Stimulated activated effector memory CD8-positive, alpha-beta T cell treated with anti-CD3 and anti-CD28 coated beads, Interleukin-12 subunit alpha, Interleukin-12 subunit beta, amount 100 ng/mL, for 72 hours (primary cell): ENCODE measurements at regions not wholly inside any gene's neighbourhood (a gene's known extent, or its start where the extent isn't known, plus 50 kb on each side); places are given as distances from the start of the nearest gene placed in this dataset.
"Not testable (repeated sequence)": the region's sequence is repeated elsewhere in the genome, so short reads cannot be mapped to it uniquely, and the experiment has no call there.

Experiments used
- ATAC-seq: fragments of 150-1000 bp; cut with Tn5 transposase; 2 replicates; pipeline ENCODE4 v1.10.0; 2021
- DNase-seq, 2 donors: peaks; one replicate each; pipeline ENCODE4 v3.0.0; 2021 to 2022; ENCODE audit warnings: low spot score in 2 of 2
- H3K27ac Mint-ChIP-seq: one replicate; pipeline ENCODE4 v1.8.0; 2022; ENCODE audit warnings: mild to moderate bottlenecking, mixed read lengths
- H3K36me3 Mint-ChIP-seq: one replicate; pipeline ENCODE4 v1.8.0; 2022; ENCODE audit warnings: mild to moderate bottlenecking, mixed read lengths
- H3K4me1 Mint-ChIP-seq: one replicate; pipeline ENCODE4 v1.8.0; 2022; ENCODE audit warnings: mixed read lengths
- H3K4me3 Mint-ChIP-seq: one replicate; pipeline ENCODE4 v1.8.0; 2022; ENCODE audit warnings: mild to moderate bottlenecking, mixed read lengths
- H3K9me3 Mint-ChIP-seq: one replicate; pipeline ENCODE4 v1.8.0; 2022; ENCODE audit warnings: mixed read lengths

DNA sequence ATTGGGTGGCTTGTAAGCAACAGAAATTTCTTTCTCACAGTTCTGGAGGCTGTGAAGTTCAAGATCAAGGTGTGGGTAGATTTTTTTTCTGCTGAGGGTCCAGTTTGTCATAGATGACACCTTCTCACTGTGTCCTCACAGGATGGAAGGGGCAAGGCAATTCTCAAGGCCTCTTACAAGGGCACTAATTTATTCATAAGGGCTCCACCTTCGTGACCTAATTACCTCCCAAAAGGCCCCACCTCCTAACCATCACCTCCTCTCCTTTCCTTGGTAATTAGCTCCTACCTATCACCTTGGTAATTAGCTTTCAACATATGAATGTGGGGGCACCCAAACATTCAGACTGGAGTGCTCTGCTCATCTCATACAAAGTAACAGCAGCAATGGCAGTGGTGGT lies 92.3 kb upstream of the CD44 start:
- ATAC-seq (no peak), DNase-seq (no peak)
- Mint-ChIP-seq H3K36me3 (no peaks in the 10 kb centered on the region), H3K4me1 (peaks cover 78% of the 10 kb centered on the region), H3K27ac (peak overlapping the region; percentile 90), H3K9me3 (no peaks in the 10 kb centered on the region), H3K4me3 (peak overlapping the region; percentile 50)

DNA sequence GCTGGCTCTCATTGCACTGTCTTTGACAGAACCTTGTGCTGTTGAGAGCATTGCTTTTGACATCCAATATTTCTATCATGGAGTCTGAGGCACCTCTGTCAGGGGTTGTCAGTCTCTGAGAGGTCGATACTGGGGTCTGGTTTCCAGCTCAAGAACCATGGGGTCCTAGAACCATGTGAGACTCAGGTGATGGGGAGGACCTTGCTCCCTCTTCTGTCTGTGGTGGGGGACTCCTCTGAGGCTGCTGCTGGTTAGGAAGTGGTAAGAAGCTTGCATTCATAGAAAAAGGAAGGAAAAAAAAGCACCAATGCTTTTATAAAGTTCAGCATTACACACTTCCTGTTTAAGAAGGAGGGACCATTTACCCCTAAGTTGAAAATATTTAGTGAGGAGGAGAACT lies 91.8 kb upstream of the CD44 start:
- Mint-ChIP-seq H3K36me3 (no peaks in the 10 kb centered on the region), H3K9me3 (no peaks in the 10 kb centered on the region), H3K4me3 (peak overlapping the region; percentile 50), H3K27ac (peak overlapping the region; percentile 90), H3K4me1 (peaks cover 76% of the 10 kb centered on the region)
- ATAC-seq: peak; percentile 46
- DNase-seq: no peak

DNA sequence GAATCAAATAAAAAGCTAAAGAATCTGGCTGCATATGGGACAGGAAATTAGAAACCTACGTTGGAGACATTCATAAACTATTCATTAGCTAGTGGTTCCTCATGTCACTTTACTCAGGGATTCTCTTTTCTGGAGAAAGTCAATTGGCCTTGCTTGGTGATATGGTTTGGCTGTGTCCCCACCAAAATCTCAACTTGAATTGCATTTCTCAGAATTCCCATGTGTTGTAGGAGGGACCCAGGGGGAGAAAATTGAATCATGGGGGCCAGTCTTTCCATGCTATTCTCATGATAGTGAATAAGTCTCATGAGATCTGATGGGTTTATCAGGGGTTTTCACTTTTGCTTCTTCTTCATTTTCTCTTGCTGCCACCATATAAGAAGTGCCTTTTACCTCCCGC lies 91.2 kb upstream of the CD44 start:
- H3K27ac Mint-ChIP-seq: peak overlapping the region; percentile 90
- DNase-seq (no peak), ATAC-seq (no peak)
- H3K36me3 Mint-ChIP-seq: no peaks in the 10 kb centered on the region
- H3K9me3 Mint-ChIP-seq: no peaks in the 10 kb centered on the region
- peaks cover 76% of the 10 kb centered on the region for H3K4me1 Mint-ChIP-seq
- H3K4me3 Mint-ChIP-seq: peak overlapping the region; percentile 50

DNA sequence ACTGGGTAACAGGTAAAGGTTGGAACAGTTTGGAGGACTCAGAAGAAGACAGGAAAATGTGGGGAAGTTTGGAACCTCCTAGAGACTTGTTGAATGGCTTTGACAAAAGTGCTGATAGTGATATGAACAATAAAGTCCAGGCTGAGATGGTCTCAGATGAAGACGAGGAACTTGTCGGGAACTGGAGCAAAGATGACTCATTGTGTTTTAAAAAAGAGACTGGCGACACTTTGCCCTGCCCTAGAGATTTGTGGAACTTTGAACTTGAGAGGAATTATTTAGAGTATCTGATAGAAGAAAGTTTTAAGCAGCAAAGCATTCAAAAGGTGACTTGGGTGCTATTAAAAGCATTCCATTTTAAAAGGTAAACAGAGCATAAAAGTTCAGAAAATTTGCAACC lies 90.6 kb upstream of the CD44 start:
- Mint-ChIP-seq H3K4me1 (peaks cover 77% of the 10 kb centered on the region), H3K27ac (peak overlapping the region; percentile 90)
- H3K4me3 Mint-ChIP-seq, H3K9me3 Mint-ChIP-seq, ATAC-seq, H3K36me3 Mint-ChIP-seq, DNase-seq: not testable (repeated sequence)

DNA sequence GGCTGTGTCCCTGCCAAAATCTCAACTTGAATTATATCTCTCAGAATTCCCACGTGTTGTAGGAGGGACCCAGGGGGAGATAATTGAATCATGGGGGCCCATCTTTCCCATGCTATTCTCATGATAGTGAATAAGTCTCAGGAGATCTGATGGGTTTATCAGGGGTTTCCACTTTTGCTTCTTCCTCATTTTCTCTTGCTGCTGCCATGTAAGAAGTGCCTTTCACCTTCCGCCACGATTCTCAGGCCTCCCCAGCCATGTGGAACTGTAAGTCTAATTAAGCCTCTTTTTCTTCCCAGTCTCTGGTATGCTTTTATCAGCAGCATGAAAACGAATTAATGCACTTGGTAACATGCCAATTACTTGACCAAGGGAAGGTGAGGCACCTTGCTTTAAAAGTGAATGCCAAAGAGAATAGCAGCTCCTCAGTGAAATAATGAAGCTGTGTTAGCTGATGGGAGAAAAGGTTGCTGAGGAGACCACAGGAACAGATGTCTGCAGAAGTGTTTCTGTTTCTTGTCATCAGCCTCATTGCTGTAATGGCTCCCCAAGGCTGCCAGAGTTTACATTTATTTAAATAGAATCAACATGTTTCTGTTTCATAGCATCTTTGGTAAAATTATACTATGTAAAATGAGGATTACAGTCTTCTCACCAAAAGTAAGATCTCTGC lies 89.0 kb upstream of the CD44 start:
- H3K9me3 Mint-ChIP-seq: no peaks in the 10 kb centered on the region
- peaks cover 69% of the 10 kb centered on the region for H3K4me1 Mint-ChIP-seq
- peak overlapping the region; percentile 53 for H3K4me3 Mint-ChIP-seq
- no peaks in the 10 kb centered on the region for H3K36me3 Mint-ChIP-seq
- peak overlapping the region; percentile 57 for H3K27ac Mint-ChIP-seq
- DNase-seq (no peak), ATAC-seq (no peak)

DNA sequence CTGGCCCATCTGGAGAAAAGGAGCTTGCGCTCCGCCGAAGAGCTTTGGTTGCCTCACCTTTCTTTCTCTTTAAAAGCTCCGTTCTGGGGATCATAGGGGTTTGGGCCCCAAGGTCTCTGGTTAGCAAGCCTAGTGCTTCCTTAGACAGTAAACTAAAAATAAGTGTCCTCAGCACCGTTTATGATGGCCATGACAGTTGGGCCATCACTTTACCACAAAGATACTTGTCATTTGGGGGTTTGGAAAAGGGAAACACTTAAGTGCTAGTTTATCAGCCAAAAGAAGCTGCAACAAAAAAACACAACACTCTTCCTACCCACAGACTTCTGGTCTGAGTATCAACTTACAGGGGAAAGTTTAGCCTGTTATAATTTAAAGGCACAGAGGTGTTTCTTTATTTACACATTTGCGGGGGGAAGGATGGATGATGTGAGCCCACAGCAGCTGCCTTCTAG lies 88.4 kb upstream of the CD44 start:
- DNase-seq (no peak), ATAC-seq (peak; percentile 49)
- peaks cover 64% of the 10 kb centered on the region for H3K4me1 Mint-ChIP-seq
- H3K27ac Mint-ChIP-seq: peak overlapping the region; percentile 57
- H3K4me3 Mint-ChIP-seq: peak overlapping the region; percentile 53
- H3K9me3 Mint-ChIP-seq: peaks cover under 1% of the 10 kb centered on the region
- H3K36me3 Mint-ChIP-seq: no peaks in the 10 kb centered on the region

DNA sequence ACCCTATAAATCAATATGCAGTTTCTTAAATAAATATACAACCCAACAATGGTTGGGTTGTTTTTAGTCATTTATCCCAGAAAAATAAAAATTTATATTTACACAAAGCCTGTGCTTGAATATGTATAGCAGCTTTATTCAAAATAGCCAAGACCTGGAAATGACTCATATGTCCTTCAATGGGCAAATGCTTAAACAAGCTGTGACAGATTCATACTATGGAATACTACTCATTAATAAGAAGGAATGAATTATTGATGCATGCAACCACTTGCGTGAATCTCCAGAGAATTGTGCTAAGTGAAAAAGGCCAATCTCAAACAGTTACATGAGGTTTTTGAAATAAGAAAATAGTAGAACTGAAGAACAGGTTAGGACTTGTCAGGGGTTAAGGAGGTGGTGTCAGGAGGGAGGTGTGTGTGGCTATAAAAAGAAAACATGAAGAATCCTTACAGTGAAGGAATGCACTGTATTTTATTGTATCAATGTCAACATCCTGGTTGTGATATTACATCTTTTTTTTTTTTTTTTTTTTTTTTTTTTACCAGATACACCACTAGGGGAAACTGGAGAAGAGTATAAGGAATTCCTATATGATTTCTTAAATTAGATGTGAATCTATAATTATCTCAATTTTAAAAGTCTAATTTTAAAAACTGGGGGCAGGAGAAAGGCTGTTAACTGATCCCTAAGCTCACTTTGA lies 82.4 kb upstream of the CD44 start:
- H3K9me3 Mint-ChIP-seq: peaks cover 5% of the 10 kb centered on the region
- ATAC-seq (no peak), DNase-seq (no peak)
- H3K4me3 Mint-ChIP-seq: no peak overlapping the region
- H3K27ac Mint-ChIP-seq: no peak overlapping the region
- H3K36me3 Mint-ChIP-seq: no peaks in the 10 kb centered on the region
- H3K4me1 Mint-ChIP-seq: peaks cover 52% of the 10 kb centered on the region

DNA sequence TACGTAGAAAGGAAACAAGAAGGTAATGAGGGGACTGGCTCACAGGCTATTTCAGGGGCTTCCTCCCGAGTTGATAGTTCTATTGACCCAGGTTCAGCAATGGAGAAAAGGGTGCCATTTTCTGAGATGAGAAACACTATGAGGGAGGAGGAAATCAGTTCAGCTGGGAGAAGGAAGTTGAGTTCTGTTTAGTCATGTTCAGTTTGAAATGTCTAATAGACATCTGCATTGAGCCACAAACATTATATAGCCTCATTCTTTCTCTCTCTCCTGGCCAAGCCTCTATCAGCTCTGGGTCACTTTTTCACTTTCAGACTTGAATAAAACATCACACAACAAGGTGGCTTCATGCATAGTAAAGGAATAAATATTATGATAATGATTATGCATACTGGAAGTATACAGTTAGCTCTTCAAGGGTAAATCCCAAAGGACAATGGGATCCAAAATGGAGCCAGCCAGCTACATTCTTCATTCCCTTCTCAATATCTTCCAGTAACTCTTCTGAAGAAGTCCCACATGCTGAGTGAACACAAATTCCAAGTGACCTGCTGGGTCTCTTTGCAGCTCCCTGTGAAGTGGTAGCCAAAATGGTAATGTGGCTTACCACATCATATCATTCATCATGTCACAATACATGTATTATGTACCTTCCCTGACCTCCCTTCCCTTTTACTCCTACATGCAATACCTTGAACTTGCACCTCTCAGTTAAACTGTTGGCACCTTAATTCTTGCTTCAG lies 80.9 kb upstream of the CD44 start:
- H3K4me1 Mint-ChIP-seq: peaks cover 40% of the 10 kb centered on the region
- no peak overlapping the region for H3K4me3 Mint-ChIP-seq
- DNase-seq (no peak), ATAC-seq (peak; percentile 67)
- peak overlapping the region; percentile 4 for H3K27ac Mint-ChIP-seq
- H3K36me3 Mint-ChIP-seq: no peaks in the 10 kb centered on the region
- peaks cover 5% of the 10 kb centered on the region for H3K9me3 Mint-ChIP-seq

DNA sequence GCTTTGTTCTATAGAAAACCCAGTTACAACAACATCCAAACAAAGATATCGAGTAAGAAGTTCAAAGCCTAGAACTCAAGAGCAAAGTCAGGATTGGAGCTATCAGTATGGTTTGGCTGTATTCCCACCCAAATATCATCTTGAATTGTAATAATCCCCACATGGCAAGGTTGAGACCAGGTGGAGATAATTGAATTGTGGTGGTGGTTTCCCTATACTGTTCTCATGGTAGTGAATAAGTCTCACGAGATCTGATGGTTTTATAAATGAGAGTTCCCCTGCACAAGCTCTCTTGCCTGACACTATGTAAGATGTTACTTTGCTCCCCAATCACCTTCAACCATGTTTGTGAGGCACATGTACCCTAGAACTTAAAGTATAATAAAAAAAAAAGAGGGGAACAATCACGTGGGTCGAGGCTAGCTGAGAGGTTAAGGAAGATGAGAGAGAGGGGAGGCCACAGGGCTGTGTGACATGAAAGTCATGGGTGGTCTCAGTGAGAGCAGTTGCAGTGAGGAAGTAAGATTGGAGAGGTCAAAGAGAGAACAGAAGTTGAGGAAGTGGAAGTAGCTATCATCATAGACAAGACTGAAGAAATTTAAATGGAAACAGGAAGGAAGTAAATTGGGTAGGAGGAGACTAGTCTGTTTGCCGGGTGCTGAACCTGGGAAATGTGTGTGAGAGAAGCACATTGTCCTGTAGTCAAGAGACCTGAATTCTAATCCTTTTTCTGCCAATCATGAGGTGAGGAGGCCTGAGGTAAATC lies 80.1 kb upstream of the CD44 start:
- ATAC-seq (no peak), DNase-seq (no peak)
- H3K36me3 Mint-ChIP-seq: no peaks in the 10 kb centered on the region
- peaks cover 40% of the 10 kb centered on the region for H3K4me1 Mint-ChIP-seq
- H3K9me3 Mint-ChIP-seq: peaks cover 5% of the 10 kb centered on the region
- H3K4me3 Mint-ChIP-seq: no peak overlapping the region
- H3K27ac Mint-ChIP-seq: peak overlapping the region; percentile 45

DNA sequence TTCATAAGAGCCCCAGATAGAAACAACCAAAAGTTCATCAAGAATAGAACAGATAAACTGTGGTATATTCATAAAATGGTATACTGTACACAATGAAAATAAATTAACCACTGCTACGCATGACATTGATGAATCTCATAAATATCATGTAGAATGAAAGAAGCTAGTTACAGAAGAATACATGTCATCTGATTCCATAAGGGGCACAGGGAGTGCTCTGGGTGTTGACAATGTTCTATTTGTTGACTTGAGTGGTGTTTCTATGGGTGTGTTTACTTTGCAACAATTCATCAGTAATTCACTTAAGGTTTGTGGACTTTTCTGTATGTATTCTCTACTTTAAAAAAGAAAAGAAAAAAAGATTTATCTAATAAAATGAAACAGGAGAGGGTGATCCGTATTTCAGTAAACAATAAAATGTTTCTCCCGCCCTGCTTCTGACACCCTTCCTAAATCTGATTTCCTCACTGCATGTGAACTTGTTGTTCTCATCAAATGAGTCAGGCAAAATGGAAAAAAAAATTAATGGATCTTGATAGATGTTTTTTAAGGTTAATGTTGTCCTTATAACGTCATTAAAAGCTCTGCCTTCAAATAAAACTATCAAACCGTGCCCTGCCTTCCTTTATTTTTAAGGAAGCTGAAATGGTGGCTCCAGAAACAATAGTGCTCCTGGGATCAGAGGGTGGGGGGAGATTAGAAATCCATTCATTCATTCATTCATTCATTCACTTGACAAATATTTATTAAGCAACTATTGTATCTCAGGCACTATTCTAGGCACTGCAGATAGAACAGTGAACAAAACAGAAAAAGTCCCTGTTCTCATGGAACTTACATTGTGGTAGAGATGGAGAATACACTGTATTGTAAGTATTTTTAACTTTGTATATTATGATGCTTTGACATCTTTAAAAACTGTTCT lies 77.2 kb upstream of the CD44 start:
- no peaks in the 10 kb centered on the region for H3K36me3 Mint-ChIP-seq
- H3K27ac Mint-ChIP-seq: no peak overlapping the region
- H3K9me3 Mint-ChIP-seq: no peaks in the 10 kb centered on the region
- DNase-seq (no peak), ATAC-seq (no peak)
- H3K4me1 Mint-ChIP-seq: peaks cover 40% of the 10 kb centered on the region
- no peak overlapping the region for H3K4me3 Mint-ChIP-seq

DNA sequence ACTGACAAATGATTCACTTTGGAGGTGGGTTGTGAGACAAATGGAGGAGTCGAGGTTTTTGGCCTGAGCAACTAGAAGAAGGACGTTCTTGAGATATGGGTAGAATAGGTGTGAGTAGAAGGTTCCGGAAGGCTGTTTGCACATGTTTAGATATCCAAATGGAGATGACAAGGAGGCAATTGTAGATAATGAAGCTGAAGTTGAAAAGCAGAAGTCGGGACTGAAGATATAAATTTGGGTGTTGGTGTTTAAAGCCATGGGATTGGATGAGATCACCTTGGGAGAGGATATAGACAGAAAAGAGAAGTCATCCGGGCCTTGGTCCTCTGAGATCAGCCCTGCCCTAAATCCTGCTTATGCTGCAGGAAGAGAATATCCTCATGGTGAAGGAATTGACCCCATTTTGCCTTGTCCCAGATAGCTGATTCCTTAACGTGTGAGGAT lies 75.5 kb upstream of the CD44 start:
- Mint-ChIP-seq H3K4me1 (peaks cover 37% of the 10 kb centered on the region), H3K9me3 (no peaks in the 10 kb centered on the region), H3K27ac (no peak overlapping the region), H3K36me3 (peaks cover 4% of the 10 kb centered on the region), H3K4me3 (no peak overlapping the region)
- ATAC-seq: no peak
- DNase-seq: no peak

DNA sequence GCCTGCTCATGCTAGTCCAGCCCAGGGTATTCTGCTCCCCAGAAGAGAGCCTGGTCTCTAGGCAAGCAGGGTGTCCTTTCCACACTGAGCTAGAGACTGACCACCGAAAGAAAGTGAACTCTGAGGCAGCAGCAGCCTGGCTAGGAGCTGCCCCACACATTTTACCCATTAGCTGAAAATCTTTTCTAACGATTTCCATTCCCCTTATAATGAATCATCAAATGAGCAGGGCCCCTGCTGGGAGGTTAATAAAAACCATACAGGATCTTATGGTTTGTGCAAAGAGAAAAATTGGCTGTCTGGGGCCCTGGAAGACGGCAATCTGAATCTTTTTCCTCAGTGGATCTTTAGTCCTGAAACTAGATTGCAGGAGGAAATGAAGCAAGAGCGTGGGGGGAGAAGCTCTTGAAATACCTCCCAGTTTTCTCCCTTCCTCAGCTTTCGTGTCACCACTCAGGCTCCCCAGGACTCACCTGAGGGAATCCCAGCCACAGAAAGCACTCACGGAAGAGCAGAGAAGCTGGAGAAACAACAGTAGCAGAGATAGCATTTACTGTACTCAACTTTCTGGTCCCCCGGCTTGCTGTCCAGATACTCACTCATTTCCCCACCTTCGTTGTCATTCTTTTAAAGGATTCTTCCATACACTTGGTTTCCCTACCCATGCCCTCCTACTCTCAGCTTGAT lies 74.7 kb upstream of the CD44 start:
- Mint-ChIP-seq H3K36me3 (peaks cover 4% of the 10 kb centered on the region), H3K4me1 (peaks cover 36% of the 10 kb centered on the region), H3K9me3 (no peaks in the 10 kb centered on the region), H3K4me3 (no peak overlapping the region), H3K27ac (no peak overlapping the region)
- ATAC-seq (no peak), DNase-seq (no peak)

DNA sequence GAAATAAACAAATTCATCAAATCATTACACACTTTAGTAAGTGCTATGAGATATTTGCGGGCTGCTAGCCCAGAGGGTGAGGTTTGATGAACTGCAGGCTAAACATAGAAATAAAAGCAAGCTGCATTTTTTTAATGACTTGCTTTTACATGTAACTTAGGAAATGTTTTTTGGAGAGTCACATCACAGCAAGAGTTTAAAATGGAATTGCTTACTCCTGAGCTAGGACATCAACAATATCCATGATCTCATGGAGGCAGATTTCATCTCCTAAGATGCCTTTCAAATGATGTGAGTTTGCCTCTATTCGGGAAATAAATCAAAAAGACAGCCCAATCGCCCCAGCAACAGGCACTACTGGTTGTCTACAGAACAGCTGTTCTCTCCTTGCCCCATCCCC lies 73.4 kb upstream of the CD44 start:
- Mint-ChIP-seq H3K27ac (no peak overlapping the region), H3K4me3 (no peak overlapping the region), H3K36me3 (peaks cover 13% of the 10 kb centered on the region), H3K4me1 (peaks cover 37% of the 10 kb centered on the region), H3K9me3 (peaks cover 8% of the 10 kb centered on the region)
- DNase-seq (no peak), ATAC-seq (no peak)

DNA sequence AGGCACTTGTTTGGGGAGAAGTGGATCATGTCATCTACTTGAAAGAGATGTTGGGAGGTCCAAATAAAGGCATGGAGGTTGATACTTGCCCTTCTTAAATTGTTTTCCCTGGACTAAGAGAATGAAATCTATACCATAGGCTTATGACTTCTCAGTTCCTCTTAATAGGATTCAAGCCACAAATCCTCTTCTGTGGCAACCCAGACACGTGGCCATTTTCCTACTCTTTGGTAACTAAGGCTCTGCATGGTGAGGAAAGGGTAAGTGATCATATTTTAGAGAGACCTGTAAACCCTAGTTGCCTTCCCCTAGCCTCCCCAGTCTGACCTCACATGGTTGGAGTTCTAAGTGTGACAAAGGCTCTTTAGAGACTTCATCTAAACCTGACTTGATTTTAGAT lies 72.9 kb upstream of the CD44 start:
- DNase-seq (peak in 1 of 2 donors; percentile 40), ATAC-seq (no peak)
- H3K4me3 Mint-ChIP-seq: peak overlapping the region; percentile 28
- peaks cover 11% of the 10 kb centered on the region for H3K9me3 Mint-ChIP-seq
- peak overlapping the region; percentile 52 for H3K27ac Mint-ChIP-seq
- peaks cover 37% of the 10 kb centered on the region for H3K4me1 Mint-ChIP-seq
- H3K36me3 Mint-ChIP-seq: peaks cover 17% of the 10 kb centered on the region
